ENCODE measurements at regions not wholly inside any gene's neighbourhood (a gene's known extent, or its start where the extent isn't known, plus 50 kb on each side); places are given as distances from the start of the nearest gene placed in this dataset.

- H3K79me2 ChIP-seq (ENCODE audit: insufficient read depth, low read length): no peaks in the 10 kb centered on the region
- no peak for TF ChIP-seq EZH2 (IDR thresholded peaks at IDR 0.05; ENCODE audit: borderline replicate concordance, low read depth, low read length, severe bottlenecking)
- TF ChIP-seq, protein P1, sequence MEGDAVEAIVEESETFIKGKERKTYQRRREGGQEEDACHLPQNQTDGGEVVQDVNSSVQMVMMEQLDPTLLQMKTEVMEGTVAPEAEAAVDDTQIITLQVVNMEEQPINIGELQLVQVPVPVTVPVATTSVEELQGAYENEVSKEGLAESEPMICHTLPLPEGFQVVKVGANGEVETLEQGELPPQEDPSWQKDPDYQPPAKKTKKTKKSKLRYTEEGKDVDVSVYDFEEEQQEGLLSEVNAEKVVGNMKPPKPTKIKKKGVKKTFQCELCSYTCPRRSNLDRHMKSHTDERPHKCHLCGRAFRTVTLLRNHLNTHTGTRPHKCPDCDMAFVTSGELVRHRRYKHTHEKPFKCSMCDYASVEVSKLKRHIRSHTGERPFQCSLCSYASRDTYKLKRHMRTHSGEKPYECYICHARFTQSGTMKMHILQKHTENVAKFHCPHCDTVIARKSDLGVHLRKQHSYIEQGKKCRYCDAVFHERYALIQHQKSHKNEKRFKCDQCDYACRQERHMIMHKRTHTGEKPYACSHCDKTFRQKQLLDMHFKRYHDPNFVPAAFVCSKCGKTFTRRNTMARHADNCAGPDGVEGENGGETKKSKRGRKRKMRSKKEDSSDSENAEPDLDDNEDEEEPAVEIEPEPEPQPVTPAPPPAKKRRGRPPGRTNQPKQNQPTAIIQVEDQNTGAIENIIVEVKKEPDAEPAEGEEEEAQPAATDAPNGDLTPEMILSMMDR (IDR thresholded peaks at IDR 0.05; ENCODE audit: borderline replicate concordance, extremely low read depth, low read length, poor library complexity, severe bottlenecking): no peak
- DNase-seq (no peak), ATAC-seq (ENCODE audit: insufficient read depth, low read depth) (no peak)
- no peaks in the 10 kb centered on the region for H4K20me1 ChIP-seq (ENCODE audit: insufficient read depth, low read length)
- H3K9me3 ChIP-seq (ENCODE audit: insufficient read depth, low read length, severe bottlenecking): no peaks in the 10 kb centered on the region
- H3K27me3 ChIP-seq (ENCODE audit: insufficient read depth, low read length, poor library complexity): no peaks in the 10 kb centered on the region
- no peaks in the 10 kb centered on the region for H3K36me3 ChIP-seq (ENCODE audit: insufficient read depth, low read length)
- H3K4me1 ChIP-seq (ENCODE audit: insufficient read depth, low read length): no peaks in the 10 kb centered on the region
- H3K4me3 ChIP-seq (ENCODE audit: low read depth in 1 of 2, low read length in 2 of 2): no peak overlapping the region
- no peak overlapping the region for H3K27ac ChIP-seq (ENCODE audit: low read length)
- H2AFZ ChIP-seq (ENCODE audit: low read depth, low read length): no peak overlapping the region
- no peak overlapping the region for H3K4me2 ChIP-seq (ENCODE audit: insufficient read depth, low read length)
- H3K9ac ChIP-seq (ENCODE audit: low read depth, low read length): no peak overlapping the region
Observed at GRCh38 chr15:36175741-36176291, 403.6 kb upstream of the CDIN1 start.

- no peaks in the 10 kb centered on the region for H3K27me3 ChIP-seq (ENCODE audit: insufficient read depth, low read length, poor library complexity)
- H3K9ac ChIP-seq (ENCODE audit: low read depth, low read length): no peak overlapping the region
- no peak overlapping the region for H3K4me2 ChIP-seq (ENCODE audit: insufficient read depth, low read length)
- no peaks in the 10 kb centered on the region for H3K79me2 ChIP-seq (ENCODE audit: insufficient read depth, low read length)
- TF ChIP-seq, protein P1 (IDR thresholded peaks at IDR 0.05; ENCODE audit: borderline replicate concordance, extremely low read depth, low read length, poor library complexity, severe bottlenecking): no peak
- TF ChIP-seq EZH2 (IDR thresholded peaks at IDR 0.05; ENCODE audit: borderline replicate concordance, low read depth, low read length, severe bottlenecking): no peak
- H3K4me3 ChIP-seq (ENCODE audit: low read depth in 1 of 2, low read length in 2 of 2): no peak overlapping the region
- H3K36me3 ChIP-seq (ENCODE audit: insufficient read depth, low read length): no peaks in the 10 kb centered on the region
- ATAC-seq (ENCODE audit: insufficient read depth, low read depth): no peak
- H3K27ac ChIP-seq (ENCODE audit: low read length): no peak overlapping the region
- no peaks in the 10 kb centered on the region for H3K9me3 ChIP-seq (ENCODE audit: insufficient read depth, low read length, severe bottlenecking)
- H2AFZ ChIP-seq (ENCODE audit: low read depth, low read length): no peak overlapping the region
- no peaks in the 10 kb centered on the region for H4K20me1 ChIP-seq (ENCODE audit: insufficient read depth, low read length)
- DNase-seq: no peak
- H3K4me1 ChIP-seq (ENCODE audit: insufficient read depth, low read length): no peaks in the 10 kb centered on the region
Observed at GRCh38 chr15:36177590-36178302, 401.7 kb upstream of the CDIN1 start.

DNA sequence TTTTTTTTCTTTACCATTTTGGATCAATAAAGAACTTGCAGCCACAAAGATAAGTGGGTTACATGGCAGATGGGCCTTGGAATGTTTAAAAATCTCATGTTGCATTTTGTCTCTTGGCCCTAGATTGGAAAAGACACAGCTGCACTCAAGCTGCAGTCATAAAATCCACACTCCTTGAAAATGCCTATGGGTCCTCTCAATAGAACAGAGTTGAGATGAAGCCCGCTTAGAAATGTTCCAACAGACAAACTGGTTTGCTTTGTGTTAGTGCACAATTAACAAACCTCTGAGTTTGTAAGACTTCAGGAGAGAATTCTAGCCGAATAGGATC, 401.2 kb upstream of the CDIN1 start:
- Histone ChIP-seq H2AFZ (ENCODE audit: low read depth, low read length) (no peak overlapping the region), H4K20me1 (ENCODE audit: insufficient read depth, low read length) (no peaks in the 10 kb centered on the region), H3K4me2 (ENCODE audit: insufficient read depth, low read length) (no peak overlapping the region), H3K27ac (ENCODE audit: low read length) (no peak overlapping the region), H3K79me2 (ENCODE audit: insufficient read depth, low read length) (no peaks in the 10 kb centered on the region), H3K4me3 (ENCODE audit: low read depth in 1 of 2, low read length in 2 of 2) (no peak overlapping the region), H3K36me3 (ENCODE audit: insufficient read depth, low read length) (no peaks in the 10 kb centered on the region), H3K4me1 (ENCODE audit: insufficient read depth, low read length) (no peaks in the 10 kb centered on the region), H3K9ac (ENCODE audit: low read depth, low read length) (no peak overlapping the region), H3K27me3 (ENCODE audit: insufficient read depth, low read length, poor library complexity) (no peaks in the 10 kb centered on the region), H3K9me3 (ENCODE audit: insufficient read depth, low read length, severe bottlenecking) (no peaks in the 10 kb centered on the region)
- ATAC-seq (ENCODE audit: insufficient read depth, low read depth) (no peak), DNase-seq (no peak)
- TF ChIP-seq, protein P1 (IDR thresholded peaks at IDR 0.05; ENCODE audit: borderline replicate concordance, extremely low read depth, low read length, poor library complexity, severe bottlenecking): no peak
- no peak for TF ChIP-seq EZH2 (IDR thresholded peaks at IDR 0.05; ENCODE audit: borderline replicate concordance, low read depth, low read length, severe bottlenecking)

Data from DND-41 (cell line).